Hippocampal formation (tissue), 2 donors: ENCODE measurements at regions not wholly inside any gene's neighbourhood (a gene's known extent, or its start where the extent isn't known, plus 50 kb on each side); places are given as distances from the start of the nearest gene placed in this dataset.
"Not testable (repeated sequence)": the region's sequence is repeated elsewhere in the genome, so short reads cannot be mapped to it uniquely, and the experiment has no call there.

Experiments used
- DNase-seq, 2 donors: peaks; one replicate each; lab custom pipeline; 2025; lab: John Stamatoyannopoulos, UW

- no peak for DNase-seq
Measured at GRCh38 chr11:134845474-134846327, 433.7 kb upstream of the B3GAT1 start.

- no peak for DNase-seq
Measured at GRCh38 chr11:134844838-134845237, 432.8 kb upstream of the B3GAT1 start.

- no peak for DNase-seq
Measured at GRCh38 chr11:134843735-134844134, 431.7 kb upstream of the B3GAT1 start.

GRCh38 chr11:134843020-134843419 is 431.0 kb upstream of the B3GAT1 start:
- no peak for DNase-seq

GRCh38 chr11:134841972-134842371 is 429.9 kb upstream of the B3GAT1 start:
- DNase-seq = no peak

- DNase-seq = no peak
Measured at GRCh38 chr11:134841411-134841810, 429.4 kb upstream of the B3GAT1 start.

GRCh38 chr11:134840945-134841344 is 428.9 kb upstream of the B3GAT1 start:
- DNase-seq = no peak

- DNase-seq = not testable (repeated sequence)
Measured at GRCh38 chr11:134840165-134840564, 428.1 kb upstream of the B3GAT1 start.

- DNase-seq = no peak
Measured at GRCh38 chr11:134838708-134839107, 426.7 kb upstream of the B3GAT1 start.

GRCh38 chr11:134837887-134838232 is 425.8 kb upstream of the B3GAT1 start:
- no peak for DNase-seq

- no peak for DNase-seq
Measured at GRCh38 chr11:134837166-134837886, 425.3 kb upstream of the B3GAT1 start.

- no peak for DNase-seq
Measured at GRCh38 chr11:134836561-134836960, 424.5 kb upstream of the B3GAT1 start.

GRCh38 chr11:134835561-134835960 is 423.5 kb upstream of the B3GAT1 start:
- no peak for DNase-seq

GRCh38 chr11:134830312-134830711 is 418.3 kb upstream of the B3GAT1 start:
- DNase-seq = no peak

- no peak for DNase-seq
Measured at GRCh38 chr11:134823970-134824369, 411.9 kb upstream of the B3GAT1 start.

- DNase-seq = no peak
Measured at GRCh38 chr11:134822897-134823296, 410.9 kb upstream of the B3GAT1 start.

- no peak for DNase-seq
Measured at GRCh38 chr11:134821422-134821821, 409.4 kb upstream of the B3GAT1 start.

- DNase-seq = no peak
Measured at GRCh38 chr11:134819041-134819440, 407.0 kb upstream of the B3GAT1 start.

- DNase-seq = no peak
Measured at GRCh38 chr11:134818516-134818915, 406.5 kb upstream of the B3GAT1 start.

- DNase-seq = no peak
Measured at GRCh38 chr11:134815404-134815803, 403.4 kb upstream of the B3GAT1 start.

- DNase-seq = no peak
Measured at GRCh38 chr11:134807997-134808396, 396.0 kb upstream of the B3GAT1 start.

GRCh38 chr11:134802598-134802997 is 390.6 kb upstream of the B3GAT1 start:
- no peak for DNase-seq

- DNase-seq = no peak
Measured at GRCh38 chr11:134802116-134802515, 390.1 kb upstream of the B3GAT1 start.
